Sigmoid colon (tissue), 6 donors: ENCODE measurements at regions not wholly inside any gene's neighbourhood (a gene's known extent, or its start where the extent isn't known, plus 50 kb on each side); places are given as distances from the start of the nearest gene placed in this dataset.
"Not testable (repeated sequence)": the region's sequence is repeated elsewhere in the genome, so short reads cannot be mapped to it uniquely, and the experiment has no call there.

ENCODE experiments used
- DNase-seq: peaks from one replicate; pipeline ENCODE4 v3.0.0-alpha.2; 2019
- H3K27ac ChIP-seq, 4 donors: fragments of 200-600 bp; sonication (generic); one replicate each; pipeline ENCODE4 v1.5.1; 2016 to 2019; ENCODE audit warnings: mild to moderate bottlenecking in 1 of 4
- H3K27me3 ChIP-seq, 3 donors: fragments of 200-600 bp; sonication (generic); one replicate each; pipeline ENCODE4 v1.5.1; 2019; ENCODE audit warnings: mild to moderate bottlenecking in 1 of 3
- H3K36me3 ChIP-seq, 4 donors: fragments of 200-600 bp; sonication (generic); one replicate each; pipeline ENCODE4 v1.5.1; 2016 to 2019
- H3K4me1 ChIP-seq, 4 donors: fragments of 200-600 bp; sonication (generic); one replicate each; pipeline ENCODE4 v1.5.1; 2017 to 2019
- H3K4me3 ChIP-seq, 4 donors: fragments of 200-600 bp; sonication (generic); one replicate each; pipeline ENCODE4 v1.5.1; 2017 to 2019; ENCODE audit warnings: mild to moderate bottlenecking in 2 of 4, moderate library complexity in 1 of 4
- H3K9me3 ChIP-seq, 4 donors: fragments of 200-600 bp in 3 of 4; sonication (generic) in 3 of 4; one replicate each; pipeline versions ENCODE4 v1.5.1 to v1.6.1; 2013 to 2019
- EP300 ChIP-seq, 4 donors: sonication (generic); formaldehyde crosslinking; IDR thresholded peaks; one replicate each; pipeline ENCODE4 v1.6.1; 2017; ENCODE audit warnings: antibody characterized with exemption in 4 of 4
- POLR2A ChIP-seq, 2 donors: fragments of 450-650 bp; IDR thresholded peaks; one replicate each; pipeline ENCODE4 v1.6.1; 2016; ENCODE audit warnings: antibody characterized with exemption in 2 of 2, mild to moderate bottlenecking in 2 of 2, moderate library complexity in 2 of 2
- POLR2AphosphoS5 ChIP-seq, 4 donors: sonication (generic); formaldehyde crosslinking; IDR thresholded peaks; one replicate each; pipeline ENCODE4 v1.6.1; 2017; ENCODE audit warnings: antibody characterized with exemption in 4 of 4
- WGBS, 2 donors: extraction: QIAGEN DNeasy Blood & Tissue Kit; methylation state at CpG; one replicate each; pipeline ENCODE4 v1.1.7; 2013; 5-methylcytosine and 5-hydroxymethylcytosine counted together
- intact Hi-C: fragments of 100-400 bp; cut with DNase I; formaldehyde crosslinking; loops from one replicate; pipeline ENCODE4 v1.15.1; 2023
- TF ChIP-seq, protein P1 (sequence below), 4 experiments: fragments of 450-650 bp in 3 of 4; fragments of 200-600 bp in 1 of 4; IDR thresholded peaks; one replicate each; pipeline ENCODE4 v1.5.1; 2016 to 2019; ENCODE audit warnings: antibody characterized with exemption in 4 of 4, mild to moderate bottlenecking in 3 of 4, moderate library complexity in 2 of 4
- donor health status: healthy with polysubstance abuse.
- donor health status: healthy.

- intact Hi-C loops: no loop called here
- DNase-seq: no peak
- H3K4me1 ChIP-seq: no peaks in the 10 kb centered on the region
- TF ChIP-seq EP300 (IDR thresholded peaks at IDR 0.05) (no peak), POLR2A (IDR thresholded peaks at IDR 0.05) (no peak), POLR2AphosphoS5 (IDR thresholded peaks at IDR 0.05) (no peak)
- TF ChIP-seq, protein P1, sequence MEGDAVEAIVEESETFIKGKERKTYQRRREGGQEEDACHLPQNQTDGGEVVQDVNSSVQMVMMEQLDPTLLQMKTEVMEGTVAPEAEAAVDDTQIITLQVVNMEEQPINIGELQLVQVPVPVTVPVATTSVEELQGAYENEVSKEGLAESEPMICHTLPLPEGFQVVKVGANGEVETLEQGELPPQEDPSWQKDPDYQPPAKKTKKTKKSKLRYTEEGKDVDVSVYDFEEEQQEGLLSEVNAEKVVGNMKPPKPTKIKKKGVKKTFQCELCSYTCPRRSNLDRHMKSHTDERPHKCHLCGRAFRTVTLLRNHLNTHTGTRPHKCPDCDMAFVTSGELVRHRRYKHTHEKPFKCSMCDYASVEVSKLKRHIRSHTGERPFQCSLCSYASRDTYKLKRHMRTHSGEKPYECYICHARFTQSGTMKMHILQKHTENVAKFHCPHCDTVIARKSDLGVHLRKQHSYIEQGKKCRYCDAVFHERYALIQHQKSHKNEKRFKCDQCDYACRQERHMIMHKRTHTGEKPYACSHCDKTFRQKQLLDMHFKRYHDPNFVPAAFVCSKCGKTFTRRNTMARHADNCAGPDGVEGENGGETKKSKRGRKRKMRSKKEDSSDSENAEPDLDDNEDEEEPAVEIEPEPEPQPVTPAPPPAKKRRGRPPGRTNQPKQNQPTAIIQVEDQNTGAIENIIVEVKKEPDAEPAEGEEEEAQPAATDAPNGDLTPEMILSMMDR (IDR thresholded peaks at IDR 0.05): no peak
- 73 to 88% methylated on average over 1 of the region's 1 CpG for WGBS, 2 donors
- H3K4me3 ChIP-seq: no peak overlapping the region
- no peaks in the 10 kb centered on the region for H3K27me3 ChIP-seq
- no peaks in the 10 kb centered on the region for H3K9me3 ChIP-seq
- no peaks in the 10 kb centered on the region for H3K36me3 ChIP-seq
- H3K27ac ChIP-seq: no peak overlapping the region
Measured at GRCh38 chr14:106023411-106023810, 497.0 kb downstream of the TMEM121 start.

DNA sequence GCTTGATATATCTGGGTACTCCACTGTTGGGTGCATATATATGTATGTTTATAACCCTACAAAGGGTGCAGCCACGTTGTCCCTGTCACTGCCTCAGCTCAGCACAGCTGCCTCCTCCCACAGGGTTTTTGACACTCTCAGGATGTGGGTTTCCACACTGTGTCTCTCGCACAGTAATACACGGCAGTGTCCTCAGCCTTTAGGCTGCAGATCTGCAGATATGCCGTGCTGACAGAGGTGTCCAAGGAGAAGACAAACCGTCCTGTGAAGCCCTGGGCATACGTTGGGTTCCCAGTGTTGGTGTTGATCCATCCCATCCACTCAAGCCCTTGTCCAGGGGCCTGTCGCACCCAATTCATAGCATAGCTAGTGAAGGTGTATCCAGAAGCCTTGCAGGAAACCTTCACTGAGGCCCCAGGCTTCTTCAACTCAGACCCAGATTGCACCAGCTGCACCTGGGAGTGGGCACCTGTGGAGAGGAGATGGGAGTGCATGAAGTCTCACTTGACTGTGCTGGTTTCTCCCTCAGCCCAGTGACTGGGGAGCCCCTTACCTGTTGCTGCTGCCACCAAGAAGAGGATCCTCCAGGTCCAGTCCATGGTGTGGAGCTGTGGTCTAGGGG lies 498.7 kb downstream of the TMEM121 start:
- Histone ChIP-seq H3K4me3 (no peak overlapping the region), H3K9me3 (no peaks in the 10 kb centered on the region), H3K27ac (no peak overlapping the region), H3K27me3 (no peaks in the 10 kb centered on the region), H3K4me1 (no peaks in the 10 kb centered on the region), H3K36me3 (no peaks in the 10 kb centered on the region)
- WGBS, 2 donors: 49 to 58% methylated on average over 7 of the region's 7 CpGs
- intact Hi-C loops: no loop called here
- TF ChIP-seq EP300 (IDR thresholded peaks at IDR 0.05): no peak
- no peak for DNase-seq

GRCh38 chr14:106026026-106026425 lies 499.6 kb downstream of the TMEM121 start:
- Histone ChIP-seq H3K27me3 (no peaks in the 10 kb centered on the region), H3K4me3 (no peak overlapping the region), H3K4me1 (no peaks in the 10 kb centered on the region), H3K9me3 (no peaks in the 10 kb centered on the region), H3K27ac (no peak overlapping the region), H3K36me3 (no peaks in the 10 kb centered on the region)
- TF ChIP-seq POLR2A (IDR thresholded peaks at IDR 0.05) (no peak), POLR2AphosphoS5 (IDR thresholded peaks at IDR 0.05) (no peak), EP300 (IDR thresholded peaks at IDR 0.05) (no peak)
- TF ChIP-seq, protein P1 (IDR thresholded peaks at IDR 0.05): no peak
- 42 to 65% methylated on average over 6 of the region's 6 CpGs for WGBS, 2 donors
- intact Hi-C loops: no loop called here
- no peak for DNase-seq

DNA sequence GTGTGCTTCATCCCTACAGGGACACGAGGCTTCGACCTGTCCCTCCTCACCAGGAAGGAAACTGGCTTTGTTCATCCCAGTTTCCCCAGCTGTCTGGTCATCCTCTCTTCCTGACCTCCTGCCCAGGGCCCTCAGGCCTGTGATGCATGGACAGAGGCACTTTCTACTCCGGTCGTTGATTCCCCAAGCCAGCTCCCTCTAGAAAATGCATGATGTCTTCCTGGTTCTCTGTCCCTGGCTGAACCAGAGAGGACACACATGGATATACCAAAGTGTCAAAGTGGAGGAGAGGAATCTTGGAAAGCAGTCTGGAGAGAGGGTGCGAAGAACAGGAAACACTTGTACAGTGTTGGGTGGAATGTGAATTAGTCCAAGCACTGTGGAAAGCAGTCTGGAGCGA lies 501.4 kb downstream of the TMEM121 start:
- H3K36me3 ChIP-seq, H3K27me3 ChIP-seq, H3K4me1 ChIP-seq, H3K4me3 ChIP-seq, H3K27ac ChIP-seq, H3K9me3 ChIP-seq, DNase-seq, intact Hi-C loops: not testable (repeated sequence)
- WGBS, 2 donors: 62 to 81% methylated on average over 6 of the region's 6 CpGs

DNA sequence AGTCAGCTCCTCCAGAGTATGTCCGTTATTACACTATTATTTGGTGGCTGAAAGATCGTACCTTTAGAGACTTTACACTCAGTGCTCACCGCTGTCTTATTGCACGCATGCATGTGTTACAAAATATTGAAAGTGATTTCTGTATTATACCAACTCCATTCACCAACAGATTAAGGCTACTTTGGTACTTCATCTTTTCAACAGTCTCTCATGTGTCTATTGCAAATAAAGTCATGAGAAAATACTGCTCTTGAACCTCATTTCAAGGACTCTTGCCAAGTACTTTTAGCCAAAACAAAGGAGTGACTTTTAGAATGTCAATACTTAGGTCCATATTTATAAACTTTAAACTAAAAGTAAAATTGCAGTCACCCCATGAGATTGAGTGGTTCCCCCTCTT lies 503.6 kb downstream of the TMEM121 start:
- WGBS, 2 donors: 67 to 93% methylated on average over 4 of the region's 4 CpGs
- H3K27me3 ChIP-seq: no peaks in the 10 kb centered on the region
- no peak for DNase-seq
- no peak overlapping the region for H3K4me3 ChIP-seq
- no peaks in the 10 kb centered on the region for H3K36me3 ChIP-seq
- TF ChIP-seq POLR2AphosphoS5 (IDR thresholded peaks at IDR 0.05): no peak
- TF ChIP-seq, protein P1 (IDR thresholded peaks at IDR 0.05): no peak
- TF ChIP-seq POLR2A (IDR thresholded peaks at IDR 0.05): no peak
- TF ChIP-seq EP300 (IDR thresholded peaks at IDR 0.05): no peak
- H3K9me3 ChIP-seq: no peaks in the 10 kb centered on the region
- intact Hi-C loops: no loop called here
- H3K27ac ChIP-seq: no peak overlapping the region
- no peaks in the 10 kb centered on the region for H3K4me1 ChIP-seq

GRCh38 chr14:106037380-106037779 lies 511.0 kb downstream of the TMEM121 start:
- Histone ChIP-seq H3K27me3 (peaks cover 0 to 11% (median 0%) of the 10 kb centered on the region in 3 donors), H3K4me3 (no peak overlapping the region), H3K4me1 (no peaks in the 10 kb centered on the region), H3K27ac (no peak overlapping the region), H3K36me3 (no peaks in the 10 kb centered on the region), H3K9me3 (no peaks in the 10 kb centered on the region)
- TF ChIP-seq, protein P1 (IDR thresholded peaks at IDR 0.05): no peak
- TF ChIP-seq EP300 (IDR thresholded peaks at IDR 0.05) (no peak), POLR2AphosphoS5 (IDR thresholded peaks at IDR 0.05) (no peak), POLR2A (IDR thresholded peaks at IDR 0.05) (no peak)
- WGBS, 2 donors: 85 to 87% methylated on average over 6 of the region's 6 CpGs
- intact Hi-C loops: no loop called here
- DNase-seq: no peak
